GM12878 (cell line): ENCODE measurements at regions not wholly inside any gene's neighbourhood (a gene's known extent, or its start where the extent isn't known, plus 50 kb on each side); places are given as distances from the start of the nearest gene placed in this dataset.

Source experiments
- ATAC-seq: fragments of 200-7000 bp; cut with Tn5 transposase; 3 replicates; pipeline ENCODE4 v1.9.1; 2020; ENCODE audit warnings: mild to moderate bottlenecking, moderate library complexity
- BruUV-seq: library from RNA; stranded (reverse); fragments of 400-500 nt; replicated peaks from 2 replicates; lab custom pipeline; 2021; lab: Mats Ljungman, UMichigan
- CTCF ChIA-PET: fragments of 300-600 bp; sonication (Branson Sonifier 250); formaldehyde crosslinking; extraction: SDS; loops from one replicate; lab custom pipeline; 2021; ENCODE audit warnings: inconsistent platforms; lab: Yijun Ruan, JAX
- POLR2A ChIA-PET: fragments of 350-600 bp; formaldehyde crosslinking; extraction: SDS; loops from one replicate; lab custom pipeline; 2021; ENCODE audit warnings: inconsistent platforms; lab: Charles Lee
- RAD21 ChIA-PET: fragments of 300-600 bp; sonication (Branson Sonifier 250); formaldehyde crosslinking; loops from one replicate; lab custom pipeline; 2023; ENCODE audit warnings: antibody characterized with exemption; ENCODE audit not compliant: unreplicated experiment; lab: Charles Lee
- SMC1A ChIA-PET: fragments of 300-600 bp; sonication (Branson Sonifier 250); formaldehyde crosslinking; loops from one replicate; lab custom pipeline; 2023; ENCODE audit not compliant: unreplicated experiment, uncharacterized antibody; lab: Charles Lee
- DNase-seq: peaks from one replicate; pipeline ENCODE4 v3.0.0-alpha.2; 2011; ENCODE audit warnings: low read depth, low spot score
- FAIRE-seq: peaks from 3 replicates; lab custom pipeline; 2011; peaks lifted over from hg19 to GRCh38; lab: Jason Lieb, UNC
- H2AFZ ChIP-seq: 2 replicates; pipeline ENCODE4 v1.6.0; 2011; ENCODE audit warnings: low read depth, low read length, control low read depth; ENCODE audit not compliant: control insufficient read depth
- H3K27ac ChIP-seq: 2 replicates; pipeline ENCODE4 v1.5.1; 2011; ENCODE audit warnings: control low read depth; ENCODE audit not compliant: control insufficient read depth, insufficient read depth
- H3K27me3 ChIP-seq, 2 experiments: replicated peaks in 1 of 2; 2 replicates each; pipeline versions ENCODE4 v1.6.0 to v1.6.1; 2011; ENCODE audit warnings: low read length in 1 of 2; ENCODE audit not compliant: control insufficient read depth in 2 of 2, insufficient read depth in 2 of 2
- H3K36me3 ChIP-seq, 2 experiments: 2 replicates each; pipeline ENCODE4 v1.5.1; 2011; ENCODE audit warnings: low read length in 1 of 2; ENCODE audit not compliant: control insufficient read depth in 2 of 2, insufficient read depth in 2 of 2
- H3K4me1 ChIP-seq: 2 replicates; pipeline ENCODE4 v1.6.1; 2011; ENCODE audit warnings: mild to moderate bottlenecking, low read length, moderate library complexity, mixed read lengths; ENCODE audit not compliant: control insufficient read depth, insufficient read depth
- H3K4me2 ChIP-seq: 2 replicates; pipeline ENCODE4 v1.6.0; 2011; ENCODE audit warnings: control low read depth; ENCODE audit not compliant: control insufficient read depth, insufficient read depth
- H3K4me3 ChIP-seq: fragments of 200-600 bp; sonication (generic); 2 replicates; pipeline ENCODE4 v1.5.1; 2016
- H3K79me2 ChIP-seq: 2 replicates; pipeline ENCODE4 v1.6.0; 2011; ENCODE audit warnings: low read length; ENCODE audit not compliant: control insufficient read depth, insufficient read depth
- H3K9ac ChIP-seq: 2 replicates; pipeline ENCODE4 v1.8.0; 2011; ENCODE audit warnings: low read length, control low read depth, mixed read lengths; ENCODE audit not compliant: control insufficient read depth, insufficient read depth
- H3K9me3 ChIP-seq: replicated peaks from 3 replicates; pipeline ENCODE4 v1.5.1; 2011; ENCODE audit warnings: mild to moderate bottlenecking, low read length; ENCODE audit not compliant: control insufficient read depth, insufficient read depth
- H4K20me1 ChIP-seq: 2 replicates; pipeline ENCODE4 v1.6.0; 2011; ENCODE audit not compliant: control insufficient read depth, insufficient read depth
- ATF7 ChIP-seq: fragments of 450-650 bp; IDR thresholded peaks from 2 replicates; pipeline ENCODE4 v1.6.1; 2016; ENCODE audit warnings: low read depth, mild to moderate bottlenecking
- BMI1 ChIP-seq: fragments of 450-650 bp; IDR thresholded peaks from 2 replicates; pipeline ENCODE4 v1.6.1; 2016; ENCODE audit warnings: mild to moderate bottlenecking, moderate library complexity, borderline replicate concordance
- CBFB ChIP-seq: IDR thresholded peaks from 2 replicates; pipeline ENCODE4 v1.6.1; 2016; ENCODE audit warnings: antibody characterized with exemption, low read depth
- CHD1 ChIP-seq: IDR thresholded peaks from 2 replicates; pipeline ENCODE4 v1.6.1; 2012; ENCODE audit warnings: low read depth, low read length, improper control_type of control experiment
- FOXK2 ChIP-seq: fragments of 450-650 bp; IDR thresholded peaks from 2 replicates; pipeline ENCODE4 v1.6.1; 2017; ENCODE audit warnings: mild to moderate bottlenecking, moderate library complexity
- FOXM1 ChIP-seq: IDR thresholded peaks from 2 replicates; pipeline ENCODE4 v1.6.1; 2012; ENCODE audit warnings: low read depth, mild to moderate bottlenecking, inconsistent platforms, low read length, moderate library complexity
- GABPA ChIP-seq: IDR thresholded peaks from 2 replicates; pipeline ENCODE4 v1.6.1; 2014; ENCODE audit warnings: antibody characterized with exemption, low read depth, mild to moderate bottlenecking, inconsistent platforms
- KAT2A ChIP-seq: conservative IDR thresholded peaks from 2 replicates; pipeline ENCODE4 v1.6.1; 2011; ENCODE audit warnings: low read depth, low read length; ENCODE audit not compliant: control insufficient read depth
- MXI1 ChIP-seq: fragments of 150-350 bp; IDR thresholded peaks from 2 replicates; pipeline ENCODE4 v1.6.1; 2011; ENCODE audit warnings: low read depth, mild to moderate bottlenecking, inconsistent platforms, low read length, improper control_type of control experiment
- NFYA ChIP-seq: IDR thresholded peaks from 2 replicates; pipeline ENCODE4 v1.6.1; 2011; ENCODE audit warnings: low read depth, mild to moderate bottlenecking, low read length, improper control_type of control experiment, borderline replicate concordance
- PAX8 ChIP-seq: fragments of 450-650 bp; IDR thresholded peaks from 2 replicates; pipeline ENCODE4 v1.6.1; 2017; ENCODE audit warnings: mild to moderate bottlenecking, moderate library complexity
- PML ChIP-seq: IDR thresholded peaks from 2 replicates; pipeline ENCODE4 v1.6.1; 2012; ENCODE audit warnings: low read length, inconsistent platforms
- RUNX3 ChIP-seq: IDR thresholded peaks from 2 replicates; pipeline ENCODE4 v1.6.1; 2012; ENCODE audit warnings: low read length, inconsistent platforms
- SUPT20H ChIP-seq: IDR thresholded peaks from 2 replicates; pipeline ENCODE4 v1.6.1; 2011; ENCODE audit warnings: low read depth, mild to moderate bottlenecking, low read length, moderate library complexity, borderline replicate concordance; ENCODE audit not compliant: control insufficient read depth
- TBL1XR1 ChIP-seq: IDR thresholded peaks from 2 replicates; pipeline ENCODE4 v1.6.1; 2012; ENCODE audit warnings: low read depth, low read length, improper control_type of control experiment
- YBX1 ChIP-seq: fragments of 450-650 bp; IDR thresholded peaks from 2 replicates; pipeline ENCODE4 v1.6.1; 2016; ENCODE audit warnings: antibody characterized with exemption
- WGBS: methylation state at CpG from one replicate; pipeline ENCODE4 v1.1.6; 2016; ENCODE audit warnings: low lambda C conversion rate; ENCODE audit not compliant: insufficient replicate concordance, insufficient coverage; ENCODE audit errors: missing lambda C conversion rate; 5-methylcytosine and 5-hydroxymethylcytosine counted together
- in situ Hi-C: fragments of 300-500 bp; cut with MboI; formaldehyde crosslinking; loops from 9 replicates; pipeline ENCODE4 v1.14.3; 2018; ENCODE audit warnings: mixed read lengths
- intact Hi-C: fragments of 100-400 bp; cut with micrococcal nuclease; formaldehyde crosslinking; loops from one replicate; pipeline ENCODE4 v1.14.2; 2022; ENCODE audit not compliant: unreplicated experiment
- TF ChIP-seq, protein P1 (sequence below): fragments of 450-650 bp; IDR thresholded peaks from 2 replicates; pipeline ENCODE4 v1.6.1; 2016; ENCODE audit warnings: mild to moderate bottlenecking, moderate library complexity, borderline replicate concordance
- TF ChIP-seq, protein P2 (sequence below): IDR thresholded peaks from 2 replicates; pipeline ENCODE4 v1.6.1; 2011; ENCODE audit warnings: borderline replicate concordance, low read depth, mild to moderate bottlenecking, moderate library complexity, mixed read lengths, low read length; ENCODE audit not compliant: insufficient read depth; ENCODE audit errors: extremely low read length
- TF ChIP-seq, protein P3 (sequence below): IDR thresholded peaks from 2 replicates; pipeline ENCODE4 v1.6.1; 2012; ENCODE audit warnings: low read length, inconsistent platforms

DNA sequence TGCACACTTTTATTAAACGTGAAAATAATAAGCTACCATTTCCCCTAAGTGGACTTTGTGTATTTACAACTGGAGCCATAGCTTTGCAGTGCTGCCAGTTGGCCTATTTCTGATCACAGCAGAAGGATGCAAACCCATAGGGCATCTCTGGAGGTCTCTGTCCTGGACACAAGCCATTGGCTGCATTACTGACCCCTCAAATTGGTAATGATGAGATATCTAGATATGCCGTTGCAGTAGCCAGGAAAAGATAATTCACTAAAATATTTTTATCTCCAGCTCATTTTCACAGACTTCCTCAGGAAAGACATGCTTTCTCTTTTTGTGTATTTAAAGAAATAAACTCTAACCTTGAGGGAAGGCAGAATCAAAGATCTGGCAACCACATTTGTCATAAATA lies 182.5 kb downstream of the TDRD15 start:
- BruUV-seq = no TSS peak
- H3K36me3 ChIP-seq = no peaks in the 10 kb centered on the region
- H3K9me3 ChIP-seq = no peaks in the 10 kb centered on the region
- DNase-seq = no peak
- no peaks in the 10 kb centered on the region for H3K79me2 ChIP-seq
- H2AFZ ChIP-seq = no peak overlapping the region
- intact Hi-C loops = no loop called here
- WGBS = 0% methylated on average over 2 of the region's 2 CpGs
- no peak for FAIRE-seq
- H3K27ac ChIP-seq = no peak overlapping the region
- H3K4me2 ChIP-seq = no peak overlapping the region
- no peaks in the 10 kb centered on the region for H3K27me3 ChIP-seq
- RAD21 ChIA-PET = no interaction called here
- H3K4me3 ChIP-seq = no peak overlapping the region
- H4K20me1 ChIP-seq = no peaks in the 10 kb centered on the region
- TF ChIP-seq GABPA (no peak), CHD1 (no peak), PML (no peak), FOXM1 (no peak), SUPT20H (no peak), FOXK2 (no peak), KAT2A (no peak), PAX8 (no peak), ATF7 (no peak), NFYA (no peak), BMI1 (no peak), YBX1 (no peak), CBFB (no peak), RUNX3 (no peak), TBL1XR1 (no peak), MXI1 (no peak)
- TF ChIP-seq, protein P1, sequence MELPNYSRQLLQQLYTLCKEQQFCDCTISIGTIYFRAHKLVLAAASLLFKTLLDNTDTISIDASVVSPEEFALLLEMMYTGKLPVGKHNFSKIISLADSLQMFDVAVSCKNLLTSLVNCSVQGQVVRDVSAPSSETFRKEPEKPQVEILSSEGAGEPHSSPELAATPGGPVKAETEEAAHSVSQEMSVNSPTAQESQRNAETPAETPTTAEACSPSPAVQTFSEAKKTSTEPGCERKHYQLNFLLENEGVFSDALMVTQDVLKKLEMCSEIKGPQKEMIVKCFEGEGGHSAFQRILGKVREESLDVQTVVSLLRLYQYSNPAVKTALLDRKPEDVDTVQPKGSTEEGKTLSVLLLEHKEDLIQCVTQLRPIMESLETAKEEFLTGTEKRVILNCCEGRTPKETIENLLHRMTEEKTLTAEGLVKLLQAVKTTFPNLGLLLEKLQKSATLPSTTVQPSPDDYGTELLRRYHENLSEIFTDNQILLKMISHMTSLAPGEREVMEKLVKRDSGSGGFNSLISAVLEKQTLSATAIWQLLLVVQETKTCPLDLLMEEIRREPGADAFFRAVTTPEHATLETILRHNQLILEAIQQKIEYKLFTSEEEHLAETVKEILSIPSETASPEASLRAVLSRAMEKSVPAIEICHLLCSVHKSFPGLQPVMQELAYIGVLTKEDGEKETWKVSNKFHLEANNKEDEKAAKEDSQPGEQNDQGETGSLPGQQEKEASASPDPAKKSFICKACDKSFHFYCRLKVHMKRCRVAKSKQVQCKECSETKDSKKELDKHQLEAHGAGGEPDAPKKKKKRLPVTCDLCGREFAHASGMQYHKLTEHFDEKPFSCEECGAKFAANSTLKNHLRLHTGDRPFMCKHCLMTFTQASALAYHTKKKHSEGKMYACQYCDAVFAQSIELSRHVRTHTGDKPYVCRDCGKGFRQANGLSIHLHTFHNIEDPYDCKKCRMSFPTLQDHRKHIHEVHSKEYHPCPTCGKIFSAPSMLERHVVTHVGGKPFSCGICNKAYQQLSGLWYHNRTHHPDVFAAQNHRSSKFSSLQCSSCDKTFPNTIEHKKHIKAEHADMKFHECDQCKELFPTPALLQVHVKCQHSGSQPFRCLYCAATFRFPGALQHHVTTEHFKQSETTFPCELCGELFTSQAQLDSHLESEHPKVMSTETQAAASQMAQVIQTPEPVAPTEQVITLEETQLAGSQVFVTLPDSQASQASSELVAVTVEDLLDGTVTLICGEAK = no peak
- TF ChIP-seq, protein P2, sequence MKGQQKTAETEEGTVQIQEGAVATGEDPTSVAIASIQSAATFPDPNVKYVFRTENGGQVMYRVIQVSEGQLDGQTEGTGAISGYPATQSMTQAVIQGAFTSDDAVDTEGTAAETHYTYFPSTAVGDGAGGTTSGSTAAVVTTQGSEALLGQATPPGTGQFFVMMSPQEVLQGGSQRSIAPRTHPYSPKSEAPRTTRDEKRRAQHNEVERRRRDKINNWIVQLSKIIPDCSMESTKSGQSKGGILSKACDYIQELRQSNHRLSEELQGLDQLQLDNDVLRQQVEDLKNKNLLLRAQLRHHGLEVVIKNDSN = no peak
- TF ChIP-seq, protein P3, sequence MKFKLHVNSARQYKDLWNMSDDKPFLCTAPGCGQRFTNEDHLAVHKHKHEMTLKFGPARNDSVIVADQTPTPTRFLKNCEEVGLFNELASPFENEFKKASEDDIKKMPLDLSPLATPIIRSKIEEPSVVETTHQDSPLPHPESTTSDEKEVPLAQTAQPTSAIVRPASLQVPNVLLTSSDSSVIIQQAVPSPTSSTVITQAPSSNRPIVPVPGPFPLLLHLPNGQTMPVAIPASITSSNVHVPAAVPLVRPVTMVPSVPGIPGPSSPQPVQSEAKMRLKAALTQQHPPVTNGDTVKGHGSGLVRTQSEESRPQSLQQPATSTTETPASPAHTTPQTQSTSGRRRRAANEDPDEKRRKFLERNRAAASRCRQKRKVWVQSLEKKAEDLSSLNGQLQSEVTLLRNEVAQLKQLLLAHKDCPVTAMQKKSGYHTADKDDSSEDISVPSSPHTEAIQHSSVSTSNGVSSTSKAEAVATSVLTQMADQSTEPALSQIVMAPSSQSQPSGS = no peak
- POLR2A ChIA-PET = no interaction called here
- no peak overlapping the region for H3K9ac ChIP-seq
- SMC1A ChIA-PET = no interaction called here
- no peaks in the 10 kb centered on the region for H3K4me1 ChIP-seq
- in situ Hi-C loops = no loop called here
- CTCF ChIA-PET = no interaction called here
- ATAC-seq = no peak
